NCI-H1694 (cell line): ENCODE measurements at regions not wholly inside any gene's neighbourhood (a gene's known extent, or its start where the extent isn't known, plus 50 kb on each side); places are given as distances from the start of the nearest gene placed in this dataset.

Experiments used
- DNase-seq: peaks from one replicate; lab custom pipeline; 2025; lab: John Stamatoyannopoulos, UW

GRCh38 chr21:22579741-22580140, 1581.5 kb downstream of the NCAM2 start:
- DNase-seq, result no peak

- DNase-seq, result no peak
Observed at GRCh38 chr21:22582026-22582425, 1583.8 kb downstream of the NCAM2 start.

GRCh38 chr21:22584308-22584707, 1586.1 kb downstream of the NCAM2 start:
- no peak for DNase-seq

GRCh38 chr21:22585558-22585957, 1587.3 kb downstream of the NCAM2 start:
- no peak for DNase-seq

GRCh38 chr21:22597660-22598255, 1599.5 kb downstream of the NCAM2 start:
- no peak for DNase-seq

- DNase-seq, result no peak
Observed at GRCh38 chr21:22609802-22610201, 1611.6 kb downstream of the NCAM2 start.

- DNase-seq, result no peak
Observed at GRCh38 chr21:22627911-22628310, 1629.7 kb downstream of the NCAM2 start.

GRCh38 chr21:22630953-22631465, 1632.8 kb downstream of the NCAM2 start:
- DNase-seq, result no peak

GRCh38 chr21:22632176-22632575, 1634.0 kb downstream of the NCAM2 start:
- no peak for DNase-seq

GRCh38 chr21:22649246-22649645, 1651.0 kb downstream of the NCAM2 start:
- no peak for DNase-seq

GRCh38 chr21:22650226-22650625, 1652.0 kb downstream of the NCAM2 start:
- DNase-seq, result no peak

- DNase-seq, result no peak
Observed at GRCh38 chr21:22657781-22658180, 1659.6 kb downstream of the NCAM2 start.

GRCh38 chr21:22670148-22670547, 1671.9 kb downstream of the NCAM2 start:
- DNase-seq, result no peak

- no peak for DNase-seq
Observed at GRCh38 chr21:22679207-22679606, 1681.0 kb downstream of the NCAM2 start.

- no peak for DNase-seq
Observed at GRCh38 chr21:22691658-22692057, 1693.4 kb downstream of the NCAM2 start.

GRCh38 chr21:22703521-22703920, 1705.3 kb downstream of the NCAM2 start:
- DNase-seq, result no peak

GRCh38 chr21:22710721-22711120, 1712.5 kb downstream of the NCAM2 start:
- no peak for DNase-seq

GRCh38 chr21:22711636-22712035, 1713.4 kb downstream of the NCAM2 start:
- no peak for DNase-seq

- no peak for DNase-seq
Observed at GRCh38 chr21:22725436-22725835, 1727.2 kb downstream of the NCAM2 start.

- DNase-seq, result no peak
Observed at GRCh38 chr21:22728091-22728490, 1729.9 kb downstream of the NCAM2 start.

- DNase-seq, result no peak
Observed at GRCh38 chr21:22743085-22743484, 1744.9 kb downstream of the NCAM2 start.

GRCh38 chr21:22754746-22755145, 1756.5 kb downstream of the NCAM2 start:
- no peak for DNase-seq

- no peak for DNase-seq
Observed at GRCh38 chr21:22758478-22758877, 1760.3 kb downstream of the NCAM2 start.

- no peak for DNase-seq
Observed at GRCh38 chr21:22762463-22762862, 1764.3 kb downstream of the NCAM2 start.
